A549 (cell line): ENCODE measurements at regions not wholly inside any gene's neighbourhood (a gene's known extent, or its start where the extent isn't known, plus 50 kb on each side); places are given as distances from the start of the nearest gene placed in this dataset.

Experiments used
- ATAC-seq, 2 experiments: fragments of 200-7000 bp in 1 of 2; fragments of >200 bp in 1 of 2; cut with Nextera tagmentation in 1 of 2; cut with Tn5 transposase in 1 of 2; 3 replicates each; pipeline versions ENCODE4 v1.8.0 to v1.9.1; 2018 to 2020; ENCODE audit warnings: mild to moderate bottlenecking in 1 of 2, moderate library complexity in 1 of 2
- CTCF ChIA-PET: fragments of 300-600 bp; sonication (Branson Sonifier 250); formaldehyde crosslinking; extraction: SDS; loops from one replicate; lab custom pipeline; 2021; ENCODE audit warnings: antibody characterized with exemption, inconsistent platforms; lab: Yijun Ruan, JAX
- POLR2A ChIA-PET: fragments of 350-600 bp; formaldehyde crosslinking; extraction: SDS; loops from one replicate; lab custom pipeline; 2021; ENCODE audit warnings: antibody characterized with exemption, inconsistent platforms; lab: Yijun Ruan, JAX
- DNase-seq, 2 experiments: peaks; one replicate each; pipeline versions ENCODE4 v3.0.0 to v3.0.0-alpha.2; 2011 to 2016; ENCODE audit warnings: low read depth in 1 of 2, low spot score in 1 of 2
- FAIRE-seq: peaks from 2 replicates; lab custom pipeline; 2011; peaks lifted over from hg19 to GRCh38; lab: Jason Lieb, UNC
- H3K27ac ChIP-seq, 2 experiments: fragments of >200 bp; sonication (Bioruptor Twin); formaldehyde crosslinking; 3 replicates each; pipeline ENCODE4 v1.5.1; 2016 to 2017
- H3K4me1 ChIP-seq: fragments of >200 bp; sonication (Bioruptor Twin); formaldehyde crosslinking; 3 replicates; pipeline ENCODE4 v1.6.1; 2016
- H3K4me2 ChIP-seq: fragments of >200 bp; sonication (Bioruptor Twin); formaldehyde crosslinking; 3 replicates; pipeline ENCODE4 v1.6.1; 2016
- H3K4me3 ChIP-seq: fragments of >200 bp; sonication (Bioruptor Twin); formaldehyde crosslinking; 3 replicates; pipeline ENCODE4 v1.5.1; 2016
- H3K9me3 ChIP-seq: fragments of >200 bp; sonication (Bioruptor Twin); formaldehyde crosslinking; 3 replicates; pipeline ENCODE4 v1.6.1; 2016
- BHLHE40 ChIP-seq: IDR thresholded peaks from 2 replicates; pipeline ENCODE4 v1.6.1; 2012; ENCODE audit warnings: low read depth, low read length, inconsistent platforms
- CHD2 ChIP-seq: fragments of 150-350 bp; IDR thresholded peaks from 2 replicates; pipeline ENCODE4 v1.6.1; 2014; ENCODE audit warnings: low read length; ENCODE audit not compliant: partially characterized antibody
- CTCF ChIP-seq: fragments of >200 bp; sonication (Bioruptor Twin); formaldehyde crosslinking; IDR thresholded peaks from 3 replicates; pipeline ENCODE4 v1.5.1; 2016
- EHF ChIP-seq: fragments of 250-450 bp; sonication (Bioruptor Pico); IDR thresholded peaks from 2 replicates; pipeline ENCODE4 v1.5.0; 2020; ENCODE audit warnings: mild to moderate bottlenecking
- FOSB ChIP-seq: fragments of 250-450 bp; sonication (Bioruptor Pico); IDR thresholded peaks from 2 replicates; pipeline ENCODE4 v1.5.0; 2020; ENCODE audit warnings: mild to moderate bottlenecking, moderate library complexity
- GATA3 ChIP-seq: IDR thresholded peaks from 2 replicates; pipeline ENCODE4 v1.6.1; 2012; ENCODE audit warnings: borderline replicate concordance
- HOXA7 ChIP-seq: fragments of 250-450 bp; sonication (Bioruptor Pico); IDR thresholded peaks from 2 replicates; pipeline ENCODE4 v1.5.0; 2020; ENCODE audit warnings: mild to moderate bottlenecking, moderate library complexity
- HOXB13 ChIP-seq: fragments of 250-450 bp; sonication (Bioruptor Pico); IDR thresholded peaks from 2 replicates; pipeline ENCODE4 v1.5.0; 2020; ENCODE audit warnings: low read depth, mild to moderate bottlenecking, moderate library complexity
- KDM5A ChIP-seq: fragments of 200-600 bp; sonication (generic); IDR thresholded peaks from 2 replicates; pipeline ENCODE4 v1.6.1; 2016; ENCODE audit warnings: antibody characterized with exemption, mild to moderate bottlenecking
- MAFK ChIP-seq: fragments of 450-650 bp; IDR thresholded peaks from 2 replicates; pipeline ENCODE4 v1.6.1; 2014; ENCODE audit not compliant: partially characterized antibody
- NR3C1 ChIP-seq: fragments of >200 bp; sonication (Bioruptor Twin); formaldehyde crosslinking; IDR thresholded peaks from 3 replicates; pipeline ENCODE4 v1.6.1; 2017
- PHF8 ChIP-seq: fragments of 200-600 bp; sonication (generic); IDR thresholded peaks from 2 replicates; pipeline ENCODE4 v1.6.1; 2016; ENCODE audit warnings: low read depth, mild to moderate bottlenecking, antibody characterized with exemption, moderate library complexity, borderline replicate concordance
- POLR2A ChIP-seq: IDR thresholded peaks from 2 replicates; pipeline ENCODE4 v1.6.1; 2012; ENCODE audit warnings: mild to moderate bottlenecking, low read length
- RAD21 ChIP-seq, 2 experiments: fragments of >200 bp in 1 of 2; sonication (Bioruptor Twin) in 1 of 2; formaldehyde crosslinking in 1 of 2; IDR thresholded peaks in 1 of 2; conservative IDR thresholded peaks in 1 of 2; 2 replicates in 1 of 2; 3 replicates in 1 of 2; pipeline ENCODE4 v1.6.1; 2012 to 2018; ENCODE audit warnings: inconsistent platforms in 1 of 2
- RARB ChIP-seq: fragments of 250-450 bp; sonication (Bioruptor Pico); IDR thresholded peaks from 2 replicates; pipeline ENCODE4 v1.8.0; 2021; ENCODE audit warnings: mild to moderate bottlenecking, moderate library complexity
- RFX5 ChIP-seq: fragments of 450-650 bp; IDR thresholded peaks from 2 replicates; pipeline ENCODE4 v1.7.1; 2014; ENCODE audit warnings: antibody characterized with exemption, mild to moderate bottlenecking, moderate library complexity
- SMC3 ChIP-seq: fragments of >200 bp; sonication (Bioruptor Twin); formaldehyde crosslinking; IDR thresholded peaks from 3 replicates; pipeline ENCODE4 v1.6.1; 2018; ENCODE audit warnings: inconsistent platforms
- SREBF2 ChIP-seq: fragments of 450-650 bp; IDR thresholded peaks from 2 replicates; pipeline ENCODE4 v1.6.1; 2014; ENCODE audit warnings: mild to moderate bottlenecking, moderate library complexity
- ZFP36 ChIP-seq: fragments of 450-650 bp; IDR thresholded peaks from 2 replicates; pipeline ENCODE4 v1.6.1; 2014; ENCODE audit warnings: borderline replicate concordance; ENCODE audit not compliant: partially characterized antibody
- ZNF302 ChIP-seq: fragments of 250-450 bp; sonication (Bioruptor Pico); IDR thresholded peaks from 2 replicates; pipeline ENCODE4 v1.9.0; 2021; ENCODE audit warnings: inconsistent platforms, mild to moderate bottlenecking, moderate library complexity
- ZSCAN20 ChIP-seq: fragments of 250-450 bp; sonication (Bioruptor Pico); IDR thresholded peaks from 2 replicates; pipeline ENCODE4 v1.8.0; 2022; ENCODE audit warnings: mild to moderate bottlenecking, moderate library complexity
- WGBS: methylation state at CpG from one replicate; pipeline ENCODE4 v1.1.6; 2017; ENCODE audit errors: missing lambda C conversion rate; 5-methylcytosine and 5-hydroxymethylcytosine counted together
- TF ChIP-seq, protein P1 (sequence below): fragments of >200 bp; sonication (Bioruptor Twin); formaldehyde crosslinking; IDR thresholded peaks from 3 replicates; pipeline ENCODE4 v1.6.1; 2016
- TF ChIP-seq, protein P2 (sequence below): IDR thresholded peaks from 2 replicates; pipeline ENCODE4 v1.6.1; 2012
- TF ChIP-seq, protein P3 (sequence below): fragments of >200 bp; sonication (Bioruptor Twin); formaldehyde crosslinking; IDR thresholded peaks from 2 replicates; pipeline ENCODE4 v1.6.1; 2016

DNA sequence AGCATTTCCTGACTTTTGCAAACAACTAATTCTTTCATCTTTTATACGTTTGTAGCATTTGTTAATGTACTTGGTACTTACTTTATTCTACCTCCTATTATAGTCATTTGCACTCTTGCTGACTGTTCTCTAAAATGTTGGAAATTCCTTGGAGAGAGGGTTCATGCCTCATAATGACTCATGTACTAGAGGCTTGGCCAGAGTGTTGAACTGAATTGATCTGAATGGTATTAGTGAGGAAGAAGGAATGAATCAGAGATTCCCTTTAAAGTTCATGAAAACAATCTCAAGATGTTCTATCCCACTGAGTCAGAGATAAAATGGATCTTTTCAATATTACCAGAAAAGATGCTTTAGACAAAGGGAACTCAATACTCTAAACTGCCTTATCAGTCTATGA, 383.4 kb downstream of the SEC16B start (continued):
- no peak for TF ChIP-seq GATA3

DNA sequence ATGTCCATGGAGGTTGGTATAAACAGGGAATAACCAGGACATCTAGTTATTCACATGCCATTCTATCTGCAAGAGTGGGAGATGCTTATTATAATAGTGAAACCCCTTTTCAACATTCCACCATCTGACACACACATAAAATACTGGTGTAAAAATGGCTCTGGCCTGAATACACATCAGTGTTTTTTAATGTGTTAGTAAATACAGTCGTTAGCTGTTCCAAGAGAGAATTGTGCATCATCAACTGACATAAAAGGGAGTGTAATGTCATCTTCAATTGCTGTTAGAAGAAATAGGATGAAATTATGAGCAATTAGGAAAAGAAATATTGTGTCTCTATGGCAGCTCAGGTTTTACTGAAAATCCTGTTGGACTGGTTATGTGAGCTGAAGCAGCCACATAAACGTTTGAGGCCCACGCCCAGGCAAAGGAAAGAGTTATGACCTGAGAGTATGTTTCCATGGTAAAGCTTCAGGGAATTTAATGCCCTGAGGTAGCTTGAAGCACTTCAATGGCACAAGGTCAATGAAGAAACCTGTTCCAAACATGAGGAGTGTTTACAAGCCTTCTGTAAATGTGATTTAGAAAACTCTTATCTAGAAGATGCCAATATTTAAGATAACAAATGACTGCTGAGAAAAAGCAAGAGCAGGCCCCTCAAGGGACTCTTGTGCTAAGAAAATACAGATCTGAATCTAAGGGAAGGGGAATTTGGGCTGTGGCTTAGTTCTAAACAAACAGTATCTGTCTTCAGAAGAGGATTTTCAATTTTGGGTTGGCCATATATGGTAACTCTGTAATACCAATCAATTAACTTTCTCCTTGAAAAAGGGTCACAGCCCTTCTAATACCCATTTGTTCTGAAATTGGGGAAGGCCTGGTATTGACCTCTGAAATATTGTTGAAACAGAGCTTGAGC, 384.3 kb downstream of the SEC16B start:
- no peaks in the 10 kb centered on the region for H3K4me1 ChIP-seq
- H3K4me3 ChIP-seq: no peak overlapping the region
- H3K4me2 ChIP-seq: no peak overlapping the region
- no peak for FAIRE-seq
- no peak for ATAC-seq
- 2% methylated on average over 3 of the region's 3 CpGs for WGBS
- DNase-seq: no peak
- ChIA-PET CTCF (no interaction called here), POLR2A (no interaction called here)
- no peak for TF ChIP-seq HOXB13 (CRISPR knock-in tag)
- H3K27ac ChIP-seq: no peak overlapping the region
- H3K9me3 ChIP-seq: no peaks in the 10 kb centered on the region

GRCh38 chr1:177573901-177574300, 396.0 kb downstream of the SEC16B start:
- no peak for FAIRE-seq
- WGBS: 0% methylated on average over 2 of the region's 2 CpGs
- CTCF ChIA-PET: no interaction called here

GRCh38 chr1:177571485-177572076, 398.3 kb downstream of the SEC16B start:
- no peak for FAIRE-seq
- POLR2A ChIA-PET: no interaction called here

More at GRCh38 chr1:177573901-177574300, 396.0 kb downstream of the SEC16B start:
- POLR2A ChIA-PET: no interaction called here
- Histone ChIP-seq H3K9me3 (no peaks in the 10 kb centered on the region), H3K4me1 (no peaks in the 10 kb centered on the region), H3K27ac (no peak overlapping the region), H3K4me3 (no peak overlapping the region), H3K4me2 (no peak overlapping the region)
- TF ChIP-seq BHLHE40: no peak
- TF ChIP-seq ZFP36: no peak
- no peak for TF ChIP-seq EHF (CRISPR knock-in tag)
- TF ChIP-seq RARB (CRISPR knock-in tag): no peak
- TF ChIP-seq MAFK: no peak
- TF ChIP-seq HOXA7 (CRISPR knock-in tag): no peak
- TF ChIP-seq, protein P1, sequence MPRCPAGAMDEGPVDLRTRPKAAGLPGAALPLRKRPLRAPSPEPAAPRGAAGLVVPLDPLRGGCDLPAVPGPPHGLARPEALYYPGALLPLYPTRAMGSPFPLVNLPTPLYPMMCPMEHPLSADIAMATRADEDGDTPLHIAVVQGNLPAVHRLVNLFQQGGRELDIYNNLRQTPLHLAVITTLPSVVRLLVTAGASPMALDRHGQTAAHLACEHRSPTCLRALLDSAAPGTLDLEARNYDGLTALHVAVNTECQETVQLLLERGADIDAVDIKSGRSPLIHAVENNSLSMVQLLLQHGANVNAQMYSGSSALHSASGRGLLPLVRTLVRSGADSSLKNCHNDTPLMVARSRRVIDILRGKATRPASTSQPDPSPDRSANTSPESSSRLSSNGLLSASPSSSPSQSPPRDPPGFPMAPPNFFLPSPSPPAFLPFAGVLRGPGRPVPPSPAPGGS: no peak
- no peak for TF ChIP-seq SREBF2
- TF ChIP-seq, protein P2, sequence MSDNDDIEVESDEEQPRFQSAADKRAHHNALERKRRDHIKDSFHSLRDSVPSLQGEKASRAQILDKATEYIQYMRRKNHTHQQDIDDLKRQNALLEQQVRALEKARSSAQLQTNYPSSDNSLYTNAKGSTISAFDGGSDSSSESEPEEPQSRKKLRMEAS: no peak
- TF ChIP-seq PHF8: no peak
- no peak for TF ChIP-seq SMC3
- no peak for TF ChIP-seq HOXB13 (CRISPR knock-in tag)
- no peak for TF ChIP-seq RFX5
- TF ChIP-seq GATA3: no peak
- TF ChIP-seq ZNF302 (CRISPR knock-in tag): no peak
- no peak for TF ChIP-seq POLR2A
- TF ChIP-seq CHD2: no peak
- no peak for TF ChIP-seq ZSCAN20
- ATAC-seq (no peak), DNase-seq (no peak)

More at GRCh38 chr1:177571485-177572076, 398.3 kb downstream of the SEC16B start:
- H3K27ac ChIP-seq: no peak overlapping the region
- no peaks in the 10 kb centered on the region for H3K9me3 ChIP-seq
- H3K4me2 ChIP-seq: no peak overlapping the region
- 3% methylated on average over 5 of the region's 5 CpGs for WGBS
- no peak for TF ChIP-seq CTCF
- TF ChIP-seq FOSB (CRISPR knock-in tag): no peak
- no peak for TF ChIP-seq NR3C1
- no peak for TF ChIP-seq RARB (CRISPR knock-in tag)
- TF ChIP-seq HOXB13 (CRISPR knock-in tag): no peak
- TF ChIP-seq, protein P3, sequence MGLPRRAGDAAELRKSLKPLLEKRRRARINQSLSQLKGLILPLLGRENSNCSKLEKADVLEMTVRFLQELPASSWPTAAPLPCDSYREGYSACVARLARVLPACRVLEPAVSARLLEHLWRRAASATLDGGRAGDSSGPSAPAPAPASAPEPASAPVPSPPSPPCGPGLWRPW: no peak
- TF ChIP-seq KDM5A: no peak
- no peak for TF ChIP-seq RAD21 (conservative IDR thresholded peaks at IDR 0.05 in 1 of 2, IDR thresholded peaks at IDR 0.05 in 1 of 2)
- DNase-seq (no peak), ATAC-seq (no peak)
- H3K4me1 ChIP-seq: no peaks in the 10 kb centered on the region
- H3K4me3 ChIP-seq: no peak overlapping the region
- CTCF ChIA-PET: no interaction called here
